ENCODE measurements at regions not wholly inside any gene's neighbourhood (a gene's known extent, or its start where the extent isn't known, plus 50 kb on each side); places are given as distances from the start of the nearest gene placed in this dataset.

DNA sequence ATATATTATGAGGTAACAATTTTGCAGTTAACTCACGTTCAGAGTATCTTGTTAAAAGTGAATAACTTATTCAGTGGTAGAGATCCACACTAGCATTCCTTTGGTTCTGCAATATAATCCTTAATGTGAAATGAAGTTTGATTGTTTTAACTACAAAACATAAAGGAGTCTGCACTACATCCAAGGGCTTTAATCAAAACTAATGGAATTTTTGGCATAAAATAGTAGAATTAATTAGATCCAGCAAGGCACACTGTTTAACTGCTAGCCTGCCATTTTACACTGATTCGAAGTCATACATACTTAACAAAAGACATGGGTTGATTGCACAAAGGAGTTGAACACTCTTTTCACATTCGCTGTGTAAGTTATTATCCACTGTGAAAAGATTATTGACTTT, 263.0 kb upstream of the ROBO2 start:
- CTCF ChIA-PET (ENCODE audit: unreplicated experiment): no interaction called here
- no peaks in the 10 kb centered on the region for H4K20me1 ChIP-seq (ENCODE audit: insufficient read depth, low read length)
- POLR2A ChIA-PET: no interaction called here
- H3K27ac ChIP-seq (ENCODE audit: low read depth, low read length, poor library complexity, severe bottlenecking): no peak overlapping the region
- no peaks in the 10 kb centered on the region for H3K9me2 ChIP-seq (ENCODE audit: insufficient read depth, low read length)
- no peaks in the 10 kb centered on the region for H3K79me2 ChIP-seq (ENCODE audit: insufficient read depth, low read depth, low read length)
- no TSS peak for BruUV-seq (replicated peaks)
- TF ChIP-seq, protein P1, sequence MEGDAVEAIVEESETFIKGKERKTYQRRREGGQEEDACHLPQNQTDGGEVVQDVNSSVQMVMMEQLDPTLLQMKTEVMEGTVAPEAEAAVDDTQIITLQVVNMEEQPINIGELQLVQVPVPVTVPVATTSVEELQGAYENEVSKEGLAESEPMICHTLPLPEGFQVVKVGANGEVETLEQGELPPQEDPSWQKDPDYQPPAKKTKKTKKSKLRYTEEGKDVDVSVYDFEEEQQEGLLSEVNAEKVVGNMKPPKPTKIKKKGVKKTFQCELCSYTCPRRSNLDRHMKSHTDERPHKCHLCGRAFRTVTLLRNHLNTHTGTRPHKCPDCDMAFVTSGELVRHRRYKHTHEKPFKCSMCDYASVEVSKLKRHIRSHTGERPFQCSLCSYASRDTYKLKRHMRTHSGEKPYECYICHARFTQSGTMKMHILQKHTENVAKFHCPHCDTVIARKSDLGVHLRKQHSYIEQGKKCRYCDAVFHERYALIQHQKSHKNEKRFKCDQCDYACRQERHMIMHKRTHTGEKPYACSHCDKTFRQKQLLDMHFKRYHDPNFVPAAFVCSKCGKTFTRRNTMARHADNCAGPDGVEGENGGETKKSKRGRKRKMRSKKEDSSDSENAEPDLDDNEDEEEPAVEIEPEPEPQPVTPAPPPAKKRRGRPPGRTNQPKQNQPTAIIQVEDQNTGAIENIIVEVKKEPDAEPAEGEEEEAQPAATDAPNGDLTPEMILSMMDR (conservative IDR thresholded peaks at IDR 0.05; ENCODE audit: low read length): no peak
- no peak for TF ChIP-seq EZH2phosphoT487 (IDR thresholded peaks at IDR 0.05; ENCODE audit: borderline replicate concordance, low read depth, low read length)
- no peaks in the 10 kb centered on the region for H3K4me1 ChIP-seq (ENCODE audit: insufficient read depth, low read length, poor library complexity, severe bottlenecking)
- H3K9me3 ChIP-seq (ENCODE audit: low read length): no peaks in the 10 kb centered on the region
- no peak overlapping the region for H2AFZ ChIP-seq (ENCODE audit: low read length)
- no peak overlapping the region for H3K4me3 ChIP-seq (ENCODE audit: low read depth, low read length, poor library complexity, severe bottlenecking)
- no peak for DNase-seq (ENCODE audit: low spot score)
- no peak overlapping the region for H3K4me2 ChIP-seq (ENCODE audit: low read length)
- no peaks in the 10 kb centered on the region for H3K36me3 ChIP-seq (ENCODE audit: insufficient read depth, low read length)
- intact Hi-C loops (cut with micrococcal nuclease; ENCODE audit: unreplicated experiment): no loop called here

DNA sequence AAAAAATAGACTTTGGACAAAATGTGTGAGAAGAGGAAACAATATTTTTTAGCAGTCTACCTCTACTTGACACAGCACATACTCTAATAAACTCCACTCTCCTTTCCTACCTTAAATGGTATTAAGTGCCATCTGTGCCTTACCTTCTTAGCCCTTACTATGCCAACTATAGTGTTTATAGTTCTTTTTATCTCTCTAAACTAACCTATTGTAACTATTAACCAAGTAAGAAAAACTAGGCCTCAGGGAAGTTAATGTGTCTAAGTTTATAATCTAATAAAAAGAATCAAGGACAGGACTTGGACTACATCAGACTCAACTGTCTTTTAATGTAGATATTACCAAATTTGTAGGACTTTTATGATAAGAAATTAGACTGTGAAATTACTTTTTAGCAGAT, 251.7 kb upstream of the ROBO2 start:
- no peak overlapping the region for H3K27ac ChIP-seq (ENCODE audit: low read depth, low read length, poor library complexity, severe bottlenecking)
- no peaks in the 10 kb centered on the region for H3K4me1 ChIP-seq (ENCODE audit: insufficient read depth, low read length, poor library complexity, severe bottlenecking)
- H3K4me2 ChIP-seq (ENCODE audit: low read length): no peak overlapping the region
- H4K20me1 ChIP-seq (ENCODE audit: insufficient read depth, low read length): no peaks in the 10 kb centered on the region
- no peak overlapping the region for H2AFZ ChIP-seq (ENCODE audit: low read length)
- POLR2A ChIA-PET: no interaction called here
- intact Hi-C loops (cut with micrococcal nuclease; ENCODE audit: unreplicated experiment): loop anchor here (5.0 kb wide), 1 partner anchor 189 kb away; no protein-coding TSS in a partner anchor
- no TSS peak for BruUV-seq (replicated peaks)
- H3K9me3 ChIP-seq (ENCODE audit: low read length): no peaks in the 10 kb centered on the region
- no peaks in the 10 kb centered on the region for H3K79me2 ChIP-seq (ENCODE audit: insufficient read depth, low read depth, low read length)
- H3K4me3 ChIP-seq (ENCODE audit: low read depth, low read length, poor library complexity, severe bottlenecking): no peak overlapping the region
- CTCF ChIA-PET (ENCODE audit: unreplicated experiment): no interaction called here
- H3K36me3 ChIP-seq (ENCODE audit: insufficient read depth, low read length): no peaks in the 10 kb centered on the region
- no peaks in the 10 kb centered on the region for H3K9me2 ChIP-seq (ENCODE audit: insufficient read depth, low read length)
- DNase-seq (ENCODE audit: low spot score): no peak
- TF ChIP-seq, protein P1 (conservative IDR thresholded peaks at IDR 0.05; ENCODE audit: low read length): no peak
- TF ChIP-seq EZH2phosphoT487 (IDR thresholded peaks at IDR 0.05; ENCODE audit: borderline replicate concordance, low read depth, low read length): no peak

DNA sequence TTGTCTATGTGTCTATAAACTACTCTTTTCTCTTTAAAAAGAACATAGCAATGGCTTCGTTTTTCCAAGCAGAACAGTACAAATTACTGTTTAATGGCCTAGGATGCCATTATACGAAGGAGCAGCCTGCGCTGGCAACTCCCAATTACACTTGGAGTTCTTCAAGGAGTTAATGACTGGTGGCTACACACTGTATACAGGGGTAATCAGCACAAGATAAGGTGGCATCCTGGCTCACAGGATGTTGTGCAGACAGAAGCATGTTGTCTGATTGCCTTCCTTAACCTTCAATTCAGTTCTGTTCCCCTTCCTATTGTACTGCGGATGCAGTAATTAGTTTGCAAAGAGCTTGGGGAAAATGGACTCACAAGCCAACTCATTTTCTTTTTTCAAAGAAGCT, 250.7 kb upstream of the ROBO2 start:
- no peaks in the 10 kb centered on the region for H4K20me1 ChIP-seq (ENCODE audit: insufficient read depth, low read length)
- no peak overlapping the region for H2AFZ ChIP-seq (ENCODE audit: low read length)
- H3K4me1 ChIP-seq (ENCODE audit: insufficient read depth, low read length, poor library complexity, severe bottlenecking): no peaks in the 10 kb centered on the region
- H3K9me3 ChIP-seq (ENCODE audit: low read length): no peaks in the 10 kb centered on the region
- H3K36me3 ChIP-seq (ENCODE audit: insufficient read depth, low read length): no peaks in the 10 kb centered on the region
- TF ChIP-seq, protein P1 (conservative IDR thresholded peaks at IDR 0.05; ENCODE audit: low read length): no peak
- TF ChIP-seq EZH2phosphoT487 (IDR thresholded peaks at IDR 0.05; ENCODE audit: borderline replicate concordance, low read depth, low read length): no peak
- POLR2A ChIA-PET: no interaction called here
- no peak overlapping the region for H3K4me2 ChIP-seq (ENCODE audit: low read length)
- no peak for DNase-seq (ENCODE audit: low spot score)
- no peak overlapping the region for H3K27ac ChIP-seq (ENCODE audit: low read depth, low read length, poor library complexity, severe bottlenecking)
- intact Hi-C loops (cut with micrococcal nuclease; ENCODE audit: unreplicated experiment): loop anchor here (5.0 kb wide), 1 partner anchor 188 kb away; no protein-coding TSS in a partner anchor
- CTCF ChIA-PET (ENCODE audit: unreplicated experiment): no interaction called here
- H3K9me2 ChIP-seq (ENCODE audit: insufficient read depth, low read length): no peaks in the 10 kb centered on the region
- no peaks in the 10 kb centered on the region for H3K79me2 ChIP-seq (ENCODE audit: insufficient read depth, low read depth, low read length)
- no peak overlapping the region for H3K4me3 ChIP-seq (ENCODE audit: low read depth, low read length, poor library complexity, severe bottlenecking)
- BruUV-seq (replicated peaks): no TSS peak
